ENCODE measurements at regions not wholly inside any gene's neighbourhood (a gene's known extent, or its start where the extent isn't known, plus 50 kb on each side); places are given as distances from the start of the nearest gene placed in this dataset.

- TF ChIP-seq GATA2 (IDR thresholded peaks at IDR 0.05; ENCODE audit: low read depth, low read length) (no peak), GATA3 (IDR thresholded peaks at IDR 0.05; ENCODE audit: low read depth, low read length) (no peak)
Measured at GRCh38 chr13:65932013-65932412, 1298.1 kb downstream of the PCDH9 start.
